ENCODE measurements at regions not wholly inside any gene's neighbourhood (a gene's known extent, or its start where the extent isn't known, plus 50 kb on each side); places are given as distances from the start of the nearest gene placed in this dataset.

- H3K27me3 Mint-ChIP-seq (ENCODE audit: low read depth in 2 of 2), result no peaks in the 10 kb centered on the region
- no peak for DNase-seq
- H3K27ac Mint-ChIP-seq, result no peak overlapping the region
- Histone ChIP-seq H3K36me3 (ENCODE audit: control insufficient read depth, insufficient read depth, low read length) (no peaks in the 10 kb centered on the region), H3K9me3 (ENCODE audit: control insufficient read depth, insufficient read depth, low read length) (peaks cover 11% of the 10 kb centered on the region), H3K27me3 (ENCODE audit: control insufficient read depth, insufficient read depth, low read length) (no peaks in the 10 kb centered on the region), H3K27ac (ENCODE audit: low read length) (no peak overlapping the region), H3K4me1 (ENCODE audit: control insufficient read depth, insufficient read depth, low read length) (no peaks in the 10 kb centered on the region), H3K4me3 (ENCODE audit: low read length) (no peak overlapping the region)
- no peak overlapping the region for H3K4me3 Mint-ChIP-seq
- no peak for TF ChIP-seq CTCF (IDR thresholded peaks at IDR 0.05)
- intact Hi-C loops (cut with micrococcal nuclease), result no loop called here
- no peak for ATAC-seq
- 85% methylated on average over 2 of the region's 2 CpGs for WGBS (ENCODE audit: insufficient coverage)
- H3K4me1 Mint-ChIP-seq, result no peaks in the 10 kb centered on the region
- H3K9me3 Mint-ChIP-seq, result peaks cover 12 to 17% of the 10 kb centered on the region in 2 donors
- peaks cover 7% of the 10 kb centered on the region for H3K36me3 Mint-ChIP-seq
These were observed 258.1 kb upstream of the EDIL3 start for GRCh38 chr5:84642795-84643194.

GRCh38 chr5:84642324-84642723 is 257.6 kb upstream of the EDIL3 start:
- no peaks in the 10 kb centered on the region for H3K36me3 ChIP-seq (ENCODE audit: control insufficient read depth, insufficient read depth, low read length)
- intact Hi-C loops (cut with micrococcal nuclease), result no loop called here
- H3K27ac Mint-ChIP-seq, result no peak overlapping the region
- peaks cover 11% of the 10 kb centered on the region for H3K9me3 ChIP-seq (ENCODE audit: control insufficient read depth, insufficient read depth, low read length)
- no peak for DNase-seq
- no peaks in the 10 kb centered on the region for H3K27me3 Mint-ChIP-seq (ENCODE audit: low read depth in 2 of 2)
- H3K4me1 Mint-ChIP-seq, result no peaks in the 10 kb centered on the region
- peaks cover 5% of the 10 kb centered on the region for H3K36me3 Mint-ChIP-seq
- no peak overlapping the region for H3K4me3 Mint-ChIP-seq
- H3K27ac ChIP-seq (ENCODE audit: low read length), result no peak overlapping the region
- peaks cover 7 to 16% of the 10 kb centered on the region in 2 donors for H3K9me3 Mint-ChIP-seq
- WGBS (ENCODE audit: insufficient coverage), result 96% methylated on average over 7 of the region's 8 CpGs
- H3K4me3 ChIP-seq (ENCODE audit: low read length), result no peak overlapping the region
- no peaks in the 10 kb centered on the region for H3K4me1 ChIP-seq (ENCODE audit: control insufficient read depth, insufficient read depth, low read length)
- ATAC-seq, result no peak
- no peaks in the 10 kb centered on the region for H3K27me3 ChIP-seq (ENCODE audit: control insufficient read depth, insufficient read depth, low read length)
- TF ChIP-seq CTCF (IDR thresholded peaks at IDR 0.05), result no peak

GRCh38 chr5:84637662-84638375 is 253.1 kb upstream of the EDIL3 start:
- 79% methylated on average over 1 of the region's 1 CpG for WGBS (ENCODE audit: insufficient coverage)

More at GRCh38 chr5:84637662-84638375, 253.1 kb upstream of the EDIL3 start:
- H3K27ac Mint-ChIP-seq, result no peak overlapping the region
- no peak overlapping the region for H3K4me3 ChIP-seq (ENCODE audit: low read length)
- H3K9me3 Mint-ChIP-seq, result peaks cover 0 to 9% of the 10 kb centered on the region in 2 donors
- H3K27me3 ChIP-seq (ENCODE audit: control insufficient read depth, insufficient read depth, low read length), result no peaks in the 10 kb centered on the region
- TF ChIP-seq CTCF (IDR thresholded peaks at IDR 0.05), result no peak
- no peak for ATAC-seq
- no peaks in the 10 kb centered on the region for H3K36me3 ChIP-seq (ENCODE audit: control insufficient read depth, insufficient read depth, low read length)
- DNase-seq, result no peak
- no peak overlapping the region for H3K4me3 Mint-ChIP-seq
- no peaks in the 10 kb centered on the region for H3K4me1 Mint-ChIP-seq
- intact Hi-C loops (cut with micrococcal nuclease), result no loop called here
- H3K9me3 ChIP-seq (ENCODE audit: control insufficient read depth, insufficient read depth, low read length), result peaks cover 12% of the 10 kb centered on the region
- H3K4me1 ChIP-seq (ENCODE audit: control insufficient read depth, insufficient read depth, low read length), result no peaks in the 10 kb centered on the region
- H3K36me3 Mint-ChIP-seq, result no peaks in the 10 kb centered on the region
- no peaks in the 10 kb centered on the region for H3K27me3 Mint-ChIP-seq (ENCODE audit: low read depth in 2 of 2)
- no peak overlapping the region for H3K27ac ChIP-seq (ENCODE audit: low read length)
